ENCODE measurements at regions not wholly inside any gene's neighbourhood (a gene's known extent, or its start where the extent isn't known, plus 50 kb on each side); places are given as distances from the start of the nearest gene placed in this dataset.

DNA sequence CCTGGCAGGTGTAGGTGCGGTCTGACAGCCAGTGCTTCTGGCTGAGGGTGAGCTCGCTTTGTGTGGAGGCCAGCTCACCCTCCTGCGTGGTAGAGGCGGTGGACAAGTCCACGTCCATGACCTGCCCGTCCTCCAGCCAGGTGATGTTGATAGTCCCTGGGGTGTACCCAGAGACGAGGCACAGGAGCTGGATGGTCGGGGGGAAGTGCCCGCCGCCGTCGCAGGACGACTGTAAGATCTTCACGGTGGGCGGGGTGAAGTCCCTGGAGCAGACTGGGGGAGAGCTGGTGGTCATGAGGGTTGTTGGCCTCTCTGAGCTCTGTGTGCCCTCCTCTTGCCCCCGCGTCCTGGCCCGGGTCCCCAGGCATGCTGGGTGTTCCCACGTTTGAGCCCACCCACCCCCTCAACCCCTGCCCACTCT is 74.6 kb downstream of the TMEM121 start:
- no peak for TF ChIP-seq POLR2AphosphoS5 (IDR thresholded peaks at IDR 0.05; ENCODE audit: borderline replicate concordance, low read depth, low read length)
- no peak for TF ChIP-seq FOXP2 (optimal IDR thresholded peaks at IDR 0.05; ENCODE audit: control extremely low read depth, extremely low read length, insufficient read depth)

All from SK-N-MC (cell line).